ACHN (cell line): ENCODE measurements at regions not wholly inside any gene's neighbourhood (a gene's known extent, or its start where the extent isn't known, plus 50 kb on each side); places are given as distances from the start of the nearest gene placed in this dataset.
"Not testable (repeated sequence)": the region's sequence is repeated elsewhere in the genome, so short reads cannot be mapped to it uniquely, and the experiment has no call there.

Source experiments
- DNase-seq: peaks from one replicate; pipeline ENCODE4 v3.0.0-alpha.2; 2015
- in situ Hi-C: cut with HindIII; loops from 2 replicates; pipeline ENCODE4 v1.10.0; 2017; ENCODE audit warnings: low sequenced_read_pairs, low pct_ligation_motif_present, low pct_unique_long_range_greater_than_20kb

DNA sequence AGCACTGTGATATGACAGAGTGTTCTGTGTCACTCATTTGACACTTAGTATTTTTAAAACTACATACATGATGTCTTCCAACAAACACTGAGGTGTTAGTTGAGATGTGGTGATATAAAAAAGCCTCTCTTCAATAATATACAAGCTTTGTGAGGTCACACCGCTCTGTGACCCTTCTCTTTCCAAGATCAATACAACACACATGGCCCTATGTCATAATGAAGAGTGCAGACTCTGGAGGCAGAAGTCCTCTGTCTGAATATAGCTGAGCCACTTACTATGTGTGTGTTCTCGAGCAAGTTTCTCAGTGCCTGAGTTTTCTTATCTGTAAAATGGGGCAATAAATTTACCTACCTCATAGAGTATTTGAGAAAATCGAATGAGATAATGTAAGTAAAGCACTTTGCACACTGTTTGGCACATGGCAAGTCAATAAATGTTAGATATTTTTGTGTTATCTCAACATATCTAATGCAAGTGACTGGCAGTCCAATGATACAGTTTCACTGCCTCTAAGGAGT, 499.0 kb upstream of the MARCKS start:
- in situ Hi-C loops = no loop called here

DNA sequence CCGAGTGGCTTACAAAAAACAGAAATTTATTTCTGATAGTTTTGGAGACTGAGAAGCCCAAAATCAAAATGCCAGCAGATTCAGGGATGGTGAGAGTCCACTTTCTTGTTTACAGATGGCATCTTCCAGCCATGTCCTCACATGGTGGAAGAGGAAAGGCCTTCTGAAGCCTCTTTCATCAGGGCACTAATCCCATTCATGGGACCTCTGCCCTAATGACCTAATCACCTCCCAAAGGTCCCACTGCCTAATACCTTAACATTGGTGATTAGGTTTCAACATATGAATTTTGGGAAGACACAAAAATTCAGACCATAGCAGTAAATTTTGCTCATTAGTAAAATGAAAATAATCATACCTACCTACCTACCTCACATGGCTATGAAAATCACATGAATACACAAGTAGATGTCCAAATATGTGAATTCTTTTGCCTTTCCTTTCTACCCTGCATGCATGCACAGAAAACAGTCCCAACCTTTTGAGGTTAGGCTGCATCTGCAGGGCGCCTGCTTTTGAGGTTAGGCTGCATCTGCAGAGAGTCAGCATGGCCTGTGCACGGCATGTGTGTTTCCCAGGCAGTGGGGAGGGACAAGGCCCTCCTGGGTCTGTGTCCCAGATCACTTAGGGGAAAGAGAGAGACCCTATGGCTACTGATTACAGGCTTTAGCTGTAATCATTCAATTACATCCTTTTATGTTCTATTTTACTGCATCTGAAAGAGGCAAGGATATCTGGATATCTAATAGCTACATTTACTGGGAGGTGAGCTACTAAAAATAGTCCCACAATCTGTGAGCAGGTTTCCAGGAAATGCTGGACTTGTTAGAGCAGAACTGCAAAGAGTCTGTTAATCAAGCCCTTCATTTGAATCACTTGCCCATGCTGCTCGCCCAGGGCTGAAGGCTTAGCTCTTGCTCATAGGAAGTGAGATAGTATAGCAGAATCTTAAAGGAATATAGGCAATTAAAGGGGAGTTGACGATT, 497.7 kb upstream of the MARCKS start:
- DNase-seq = no peak
- in situ Hi-C loops = no loop called here

More for the DNA sequence above, 499.0 kb upstream of the MARCKS start:
- no peak for DNase-seq

DNA sequence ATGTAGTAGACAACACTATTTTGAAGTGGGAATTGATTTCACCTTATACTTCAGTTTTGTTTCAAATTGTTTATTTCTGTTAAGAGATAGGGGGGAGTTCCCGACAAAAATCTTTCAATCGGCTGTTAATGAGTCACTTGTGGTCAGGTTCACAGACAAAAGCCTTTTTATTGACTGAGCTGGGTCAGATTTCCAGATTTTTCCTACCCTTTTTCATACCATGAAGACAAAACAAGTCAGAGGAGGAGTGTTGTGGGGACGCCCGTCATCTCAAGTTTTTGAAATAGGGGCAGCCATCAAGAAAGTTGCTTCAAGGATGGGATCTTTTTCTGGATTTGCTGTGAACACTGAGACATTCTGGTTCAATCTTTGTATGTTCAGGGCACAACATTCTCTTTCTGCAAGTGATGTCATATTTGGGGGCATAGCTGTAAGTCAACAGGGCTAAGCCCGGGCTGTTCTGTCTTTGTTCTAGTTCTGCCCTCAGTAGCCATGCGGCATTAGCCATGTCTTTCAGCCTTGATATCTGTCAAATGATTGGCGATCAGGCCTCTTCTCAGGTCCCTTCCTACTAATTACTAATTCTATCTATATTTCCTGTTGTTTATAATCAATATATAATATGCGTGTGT, 496.0 kb upstream of the MARCKS start:
- in situ Hi-C loops = no loop called here
- peak; percentile 30 for DNase-seq

DNA sequence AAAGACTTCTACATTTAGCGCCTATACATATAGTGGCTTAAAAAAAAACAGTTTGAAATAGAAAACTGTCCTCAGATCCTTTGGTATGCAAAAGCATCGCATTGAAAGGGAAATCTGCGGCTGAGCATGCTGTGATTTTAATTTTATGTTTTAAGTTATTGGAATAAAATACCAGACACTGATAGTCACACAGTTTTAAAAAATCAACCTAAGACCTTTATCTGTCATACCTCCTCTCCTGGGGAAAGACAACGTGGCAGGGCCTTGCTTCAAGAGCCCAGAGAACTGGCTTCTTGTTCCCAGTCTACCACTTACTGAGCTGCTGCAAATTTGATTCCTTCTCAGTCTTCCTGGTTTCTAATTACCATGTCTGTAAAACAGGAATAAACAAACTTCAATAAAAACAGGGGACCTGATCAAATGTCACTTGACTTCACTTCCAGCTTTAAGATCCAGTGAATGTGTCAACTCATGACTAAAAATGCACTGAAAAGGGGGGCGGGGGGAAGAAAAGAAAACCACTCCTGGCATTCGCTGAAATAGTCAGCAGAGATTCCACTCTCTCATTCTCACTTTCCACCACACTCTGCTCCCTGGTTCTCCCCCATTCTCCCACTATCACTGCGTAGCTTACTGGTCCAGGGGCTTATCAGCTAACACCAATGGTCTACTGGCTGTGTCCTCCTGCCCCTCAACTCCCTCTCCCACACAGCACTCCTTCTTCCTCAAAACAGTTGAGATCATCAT, 494.7 kb upstream of the MARCKS start:
- no peak for DNase-seq
- in situ Hi-C loops = no loop called here

DNA sequence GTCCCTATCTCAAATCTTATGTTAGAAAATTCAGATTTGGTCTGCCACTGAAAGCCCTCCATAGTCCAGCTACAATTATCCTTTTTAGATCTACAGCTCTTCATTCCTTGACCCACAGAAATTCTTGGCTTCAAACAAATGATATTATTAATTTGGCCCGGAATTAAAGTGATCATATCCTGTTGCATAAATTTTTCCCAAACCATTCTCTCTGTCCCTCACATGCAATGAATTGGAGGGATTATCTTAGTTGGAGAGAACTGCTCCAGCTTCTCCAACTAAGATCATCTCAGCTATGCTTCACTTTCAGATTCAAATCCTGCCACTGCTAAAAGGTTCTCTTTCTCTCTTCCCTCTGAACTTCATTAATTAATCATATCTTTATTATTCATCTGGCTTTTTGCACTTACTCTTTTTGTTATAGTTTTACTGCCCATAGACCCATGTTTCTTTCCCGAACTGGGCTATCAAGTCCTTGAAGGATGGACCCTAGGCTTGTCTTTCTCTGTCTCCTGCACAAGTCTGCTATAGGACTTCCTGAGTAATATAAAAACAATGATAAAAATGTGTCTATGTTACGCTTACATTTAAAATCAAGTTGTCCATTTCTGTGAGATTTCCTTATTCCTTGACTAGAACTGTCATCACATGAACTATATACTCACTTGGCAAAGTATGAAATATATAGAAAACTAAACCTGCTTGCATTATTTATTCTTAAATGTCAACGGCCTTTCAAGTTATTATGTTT, 493.9 kb upstream of the MARCKS start:
- DNase-seq = no peak
- in situ Hi-C loops = no loop called here

DNA sequence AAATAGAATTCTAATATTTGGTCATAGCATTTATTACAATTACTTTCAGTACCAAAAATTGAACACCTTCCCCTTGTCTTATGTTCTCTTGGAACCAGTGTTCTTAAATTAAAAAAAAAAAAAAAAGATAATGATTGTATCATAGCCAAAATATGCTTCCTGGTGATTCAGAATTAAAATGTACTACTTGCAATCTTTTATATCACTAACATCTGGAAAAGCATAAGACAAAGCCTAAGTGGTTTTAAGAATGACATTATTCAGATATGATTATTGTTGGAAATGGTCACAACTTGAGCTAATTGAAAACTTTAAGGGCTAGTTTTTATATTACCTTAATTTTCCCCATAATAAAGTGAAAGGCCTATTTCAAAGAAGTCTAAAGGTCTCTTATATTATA, 493.3 kb upstream of the MARCKS start:
- no peak for DNase-seq
- in situ Hi-C loops = no loop called here

DNA sequence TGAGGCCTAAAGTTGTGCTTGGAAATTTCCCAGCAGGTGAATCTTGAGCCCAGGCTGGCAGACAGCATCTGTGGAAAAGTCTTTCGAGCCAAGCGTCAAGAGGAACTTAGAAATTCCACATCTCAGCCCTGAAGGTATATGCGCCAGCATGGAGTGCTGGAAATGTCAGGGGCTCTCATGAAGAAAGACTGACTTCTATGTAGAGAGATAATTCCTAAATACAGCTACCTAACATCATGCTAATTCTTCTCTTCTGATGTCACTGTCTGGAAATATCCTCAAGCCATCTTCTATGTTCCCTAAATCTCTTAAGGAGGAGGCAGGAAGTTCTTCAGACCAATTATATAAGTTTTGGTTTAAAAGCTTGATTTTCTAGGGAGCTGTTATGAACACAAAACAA, 492.4 kb upstream of the MARCKS start:
- DNase-seq = no peak
- in situ Hi-C loops = no loop called here

DNA sequence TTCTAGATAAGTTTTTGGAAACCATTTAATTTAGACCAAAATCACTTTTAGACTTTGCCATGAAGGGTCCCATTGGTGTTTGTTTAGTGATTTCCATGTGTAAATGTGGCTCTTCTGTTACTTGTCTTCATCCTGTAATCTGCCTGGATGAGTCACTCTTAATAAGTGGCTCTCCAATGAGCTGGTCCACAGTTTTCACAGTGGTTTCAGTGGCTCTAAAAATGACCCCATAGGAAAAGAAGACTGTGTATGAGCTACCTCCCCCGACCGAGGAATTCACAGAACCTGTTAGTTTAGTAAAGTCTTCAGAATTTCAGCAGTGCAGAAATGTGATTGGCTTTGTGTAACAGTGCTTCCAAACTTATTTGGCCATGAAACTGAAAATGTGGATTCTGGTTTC, 492.0 kb upstream of the MARCKS start:
- in situ Hi-C loops = no loop called here
- no peak for DNase-seq

DNA sequence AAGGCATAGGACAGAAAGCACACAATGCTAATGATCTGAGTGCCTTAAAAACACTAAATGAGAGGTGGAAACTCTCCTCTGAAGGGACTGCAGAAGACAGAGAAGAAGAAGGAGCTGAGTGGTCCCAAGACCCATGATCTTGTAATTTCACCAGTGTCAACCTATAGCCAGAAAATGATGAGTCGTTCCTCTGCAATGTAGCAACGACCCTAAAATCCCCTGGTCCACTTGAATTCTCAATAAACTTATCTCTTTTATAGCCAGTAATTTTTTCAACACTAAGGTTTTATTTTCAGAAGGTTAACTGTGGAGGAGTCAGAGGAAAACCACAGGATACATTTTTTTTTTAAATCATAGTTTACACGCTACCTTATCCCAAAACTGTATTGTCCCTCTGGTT, 490.6 kb upstream of the MARCKS start:
- DNase-seq = no peak
- in situ Hi-C loops = no loop called here

DNA sequence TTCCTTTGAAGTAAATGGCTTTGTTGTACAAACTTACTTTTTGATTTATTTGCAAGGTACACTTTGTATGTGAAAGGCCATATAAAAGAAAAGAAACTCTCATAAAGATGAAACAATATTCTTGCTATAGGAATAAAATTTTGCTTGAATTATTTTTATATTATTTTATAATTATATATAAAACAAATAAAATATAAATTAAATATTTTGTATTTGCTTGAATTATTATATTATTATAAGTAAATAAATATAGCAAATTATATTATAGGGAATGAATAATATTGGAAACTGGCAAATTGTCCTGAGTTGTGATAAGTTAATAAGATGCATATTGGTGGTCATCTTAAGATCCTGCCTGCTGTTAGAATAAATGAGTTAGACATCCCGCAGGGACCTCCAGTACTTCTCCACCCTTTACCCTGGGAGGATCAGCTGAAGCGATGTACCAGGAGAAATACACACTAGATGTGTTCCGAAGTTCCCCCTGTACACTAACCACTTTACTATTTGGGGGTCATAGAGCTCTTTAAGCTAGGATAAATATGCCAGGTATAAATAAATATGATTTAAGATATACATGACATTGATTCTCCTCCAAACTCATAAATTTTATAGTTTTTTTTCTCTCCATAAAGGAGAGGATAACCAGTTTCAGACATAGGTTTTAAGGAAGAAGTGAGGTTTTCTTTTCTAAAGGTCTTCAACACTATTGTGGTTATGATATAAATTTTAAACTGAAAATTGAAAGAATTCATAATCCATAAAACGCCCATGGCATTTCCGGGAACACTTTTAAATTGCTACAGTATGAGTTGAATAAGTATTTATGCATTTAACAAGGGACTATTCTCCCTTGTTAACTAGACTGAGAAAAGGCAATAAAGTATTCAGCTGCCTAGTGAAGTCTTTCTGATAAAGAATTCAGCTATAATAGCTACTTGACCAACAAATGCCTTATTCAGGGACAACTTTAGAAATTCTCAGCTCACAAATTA, 486.3 kb upstream of the MARCKS start:
- in situ Hi-C loops = no loop called here
- DNase-seq = no peak

DNA sequence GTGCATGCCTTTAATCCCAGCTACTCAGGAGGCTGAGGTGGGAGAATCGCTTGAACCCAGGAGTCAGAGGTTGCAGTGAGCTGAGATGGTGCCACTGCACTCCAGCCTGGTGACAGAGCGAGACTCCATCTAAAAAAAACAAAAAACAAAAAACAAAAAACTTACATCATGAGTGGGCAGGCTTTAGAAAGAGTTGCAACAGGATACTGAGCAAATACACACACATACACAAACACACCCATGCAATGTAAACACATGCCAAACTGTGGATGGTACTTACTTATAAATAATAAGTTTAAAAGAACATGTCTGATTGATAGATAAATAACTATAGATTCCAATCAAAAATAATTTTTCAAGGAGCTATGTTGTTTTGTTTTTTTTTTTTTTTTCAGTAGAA, 481.7 kb upstream of the MARCKS start:
- in situ Hi-C loops, DNase-seq: not testable (repeated sequence)

DNA sequence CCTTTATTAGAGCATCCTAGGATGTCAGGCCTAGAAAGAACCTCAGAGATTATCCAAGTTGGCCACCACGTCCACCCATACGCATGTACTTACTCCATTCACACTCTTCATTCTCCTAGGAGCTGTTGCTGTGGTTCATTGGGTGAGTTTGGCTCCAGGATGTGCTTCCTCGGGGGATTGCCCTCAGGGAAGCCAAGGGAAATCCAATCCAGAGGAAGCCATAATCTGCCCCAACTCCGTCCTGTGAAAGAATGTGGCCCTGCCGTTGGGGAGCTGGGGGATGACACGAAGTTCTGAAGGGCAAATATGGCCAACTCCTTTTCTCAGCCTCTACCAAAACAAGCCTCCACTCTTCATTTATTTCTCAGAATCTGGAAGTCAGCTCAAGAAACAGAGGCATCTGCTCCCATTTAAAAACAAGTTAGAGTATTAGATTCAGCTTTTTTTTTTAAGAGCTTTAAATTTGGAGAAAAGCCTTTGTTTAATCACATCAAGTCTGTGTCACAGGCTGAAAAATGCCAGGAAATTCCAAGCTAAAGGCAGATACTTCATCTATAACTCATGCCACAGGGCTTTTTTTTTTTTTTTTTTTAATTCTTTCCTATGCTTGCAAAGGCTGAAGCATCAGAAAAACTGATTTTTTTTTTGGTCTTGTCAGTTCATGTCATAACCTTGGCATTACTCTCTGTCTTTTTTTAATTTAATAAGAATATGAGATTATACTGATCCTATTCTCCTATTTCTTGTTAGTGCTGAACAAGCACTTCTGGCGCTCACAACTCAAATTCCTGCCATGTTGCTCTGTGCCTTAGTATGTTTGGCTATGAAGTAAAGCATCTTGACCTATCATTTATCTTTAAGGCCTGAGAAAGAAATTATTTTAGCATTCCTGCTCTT, 480.9 kb upstream of the MARCKS start:
- in situ Hi-C loops = no loop called here
- DNase-seq = no peak

DNA sequence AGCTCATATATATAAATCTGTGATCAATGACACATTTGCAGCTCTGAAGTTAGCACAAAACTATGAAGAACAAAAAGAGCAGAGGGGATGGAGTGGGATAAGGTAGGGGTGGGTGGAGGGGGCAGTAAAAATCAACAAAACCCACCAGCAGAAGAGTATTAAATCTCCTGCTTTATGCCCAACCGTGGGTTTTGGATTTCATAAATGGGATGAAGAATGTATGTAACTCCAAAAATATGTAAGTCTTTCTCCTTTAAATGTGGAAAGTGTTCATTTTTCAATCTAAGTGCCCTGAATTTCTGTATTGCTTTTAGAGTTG, 480.3 kb upstream of the MARCKS start:
- in situ Hi-C loops = no loop called here
- DNase-seq = no peak

DNA sequence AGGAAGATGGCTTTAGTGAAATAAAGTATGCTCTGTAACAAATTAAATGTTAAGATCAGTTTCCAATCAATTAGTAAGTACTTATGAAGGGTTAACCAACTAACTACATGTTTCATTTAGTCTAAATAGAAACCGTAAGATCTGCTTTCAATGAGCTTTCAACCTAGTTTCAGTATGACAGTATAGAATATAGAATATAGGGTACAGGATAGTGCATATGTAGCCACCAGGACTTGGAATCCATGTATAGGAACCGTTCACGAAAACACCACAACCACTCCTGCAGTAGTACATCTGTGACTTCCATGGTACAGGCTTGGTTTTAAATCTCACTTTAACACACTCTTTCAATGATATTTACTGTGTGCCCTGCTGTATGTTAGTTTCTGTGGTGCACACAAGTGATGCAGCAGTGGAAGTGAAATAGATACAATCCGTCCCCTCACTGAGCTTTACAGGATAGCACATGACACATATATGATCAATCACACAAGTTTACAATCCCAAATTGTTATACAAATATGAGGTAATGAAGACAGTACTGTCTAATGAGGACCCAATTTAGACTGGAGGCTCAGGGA, 479.7 kb upstream of the MARCKS start:
- no peak for DNase-seq
- in situ Hi-C loops = no loop called here

DNA sequence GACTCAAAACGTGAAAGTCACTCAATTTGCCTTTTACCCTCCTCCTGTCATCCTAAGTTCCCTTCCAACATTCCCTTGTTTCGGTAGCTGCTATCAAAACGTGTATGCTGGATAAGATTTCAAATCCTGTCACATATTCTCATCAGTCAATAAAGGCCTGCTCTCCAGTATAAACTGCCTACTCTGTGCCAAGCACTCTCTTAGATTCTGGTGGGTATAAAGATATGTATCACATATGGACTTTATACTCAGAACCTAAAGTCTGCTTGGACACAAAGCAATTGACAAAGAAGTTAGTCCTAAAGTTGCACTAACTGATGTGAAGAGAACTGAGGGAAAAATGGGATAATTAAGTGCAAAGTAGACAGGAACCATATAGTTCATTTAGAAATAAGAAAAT, 476.6 kb upstream of the MARCKS start:
- in situ Hi-C loops = no loop called here
- no peak for DNase-seq

DNA sequence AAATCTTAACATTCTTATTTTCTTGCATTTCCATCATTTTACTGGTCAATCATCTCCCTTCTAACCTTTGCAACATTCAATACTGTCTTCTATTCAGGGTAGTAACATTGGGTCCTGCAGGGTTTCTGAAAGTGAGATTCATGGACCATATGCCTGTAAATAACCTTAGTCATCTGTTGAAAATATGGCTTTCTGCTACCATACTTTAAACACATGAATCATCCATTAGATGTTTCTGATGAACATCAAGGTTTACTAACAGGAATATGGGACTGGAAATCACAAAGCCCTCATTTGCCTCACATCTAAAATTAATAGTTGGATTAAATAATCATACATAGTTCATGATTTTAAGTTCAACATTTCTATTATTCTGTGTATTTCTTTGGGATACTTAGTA, 475.9 kb upstream of the MARCKS start:
- DNase-seq = no peak
- in situ Hi-C loops = no loop called here
